Subcutaneous abdominal adipose tissue (tissue), 5 donors: ENCODE measurements at regions not wholly inside any gene's neighbourhood (a gene's known extent, or its start where the extent isn't known, plus 50 kb on each side); places are given as distances from the start of the nearest gene placed in this dataset.

Source experiments
- H3K27ac ChIP-seq: one replicate; pipeline ENCODE4 v1.7.0; 2013; ENCODE audit warnings: low read depth, mild to moderate bottlenecking, inconsistent platforms, low read length, moderate library complexity
- H3K27me3 ChIP-seq, 5 donors: one replicate each; pipeline ENCODE4 v1.7.0; 2013; ENCODE audit warnings: low read length in 5 of 5, inconsistent platforms in 1 of 5; ENCODE audit not compliant: control insufficient read depth in 5 of 5, insufficient read depth in 4 of 5
- H3K36me3 ChIP-seq, 5 donors: one replicate each; pipeline ENCODE4 v1.7.0; 2013; ENCODE audit warnings: low read length in 5 of 5; ENCODE audit not compliant: control insufficient read depth in 5 of 5, insufficient read depth in 5 of 5
- H3K4me1 ChIP-seq, 5 donors: one replicate each; pipeline ENCODE4 v1.7.0; 2013; ENCODE audit warnings: low read length in 5 of 5, mild to moderate bottlenecking in 3 of 5, moderate library complexity in 1 of 5; ENCODE audit not compliant: control insufficient read depth in 5 of 5, insufficient read depth in 5 of 5
- H3K4me3 ChIP-seq, 5 donors: one replicate each; pipeline ENCODE4 v1.7.0; 2013; ENCODE audit warnings: low read length in 5 of 5, low read depth in 1 of 5
- H3K9ac ChIP-seq, 5 donors: one replicate each; pipeline ENCODE4 v1.7.0; 2013; ENCODE audit warnings: low read length in 5 of 5, mild to moderate bottlenecking in 4 of 5, moderate library complexity in 3 of 5
- H3K9me3 ChIP-seq, 5 donors: one replicate each; pipeline ENCODE4 v1.7.0; 2013; ENCODE audit warnings: low read length in 5 of 5; ENCODE audit not compliant: control insufficient read depth in 5 of 5
- donor health status: healthy.
- donor health status: healthy.
- donor health status: healthy.
- donor health status: healthy.
- donor health status: healthy.

GRCh38 chr20:22389836-22390542 lies 194.4 kb downstream of the FOXA2 start:
- no peak overlapping the region for H3K27ac ChIP-seq
- H3K4me1 ChIP-seq = no peaks in the 10 kb centered on the region
- H3K4me3 ChIP-seq = no peak overlapping the region
- H3K9me3 ChIP-seq = no peaks in the 10 kb centered on the region
- no peaks in the 10 kb centered on the region for H3K36me3 ChIP-seq
- peaks cover 3 to 9% (median 4%) of the 10 kb centered on the region in 5 donors for H3K27me3 ChIP-seq
- H3K9ac ChIP-seq = no peak overlapping the region

GRCh38 chr20:22387452-22387851 lies 196.9 kb downstream of the FOXA2 start:
- no peaks in the 10 kb centered on the region for H3K9me3 ChIP-seq
- H3K9ac ChIP-seq = no peak overlapping the region
- H3K27me3 ChIP-seq = peaks cover 0 to 9% (median 0%) of the 10 kb centered on the region in 5 donors
- no peak overlapping the region for H3K27ac ChIP-seq
- no peaks in the 10 kb centered on the region for H3K4me1 ChIP-seq
- H3K4me3 ChIP-seq = no peak overlapping the region
- H3K36me3 ChIP-seq = no peaks in the 10 kb centered on the region

GRCh38 chr20:22386306-22386623 lies 198.1 kb downstream of the FOXA2 start:
- Histone ChIP-seq H3K9me3 (no peaks in the 10 kb centered on the region), H3K27me3 (peaks cover 0 to 9% (median 0%) of the 10 kb centered on the region in 5 donors), H3K4me3 (no peak overlapping the region), H3K9ac (no peak overlapping the region), H3K27ac (no peak overlapping the region), H3K36me3 (no peaks in the 10 kb centered on the region), H3K4me1 (no peaks in the 10 kb centered on the region)

- Histone ChIP-seq H3K27me3 (peaks cover 0 to 9% (median 0%) of the 10 kb centered on the region in 5 donors), H3K36me3 (no peaks in the 10 kb centered on the region), H3K27ac (no peak overlapping the region), H3K4me3 (no peak overlapping the region), H3K4me1 (no peaks in the 10 kb centered on the region), H3K9ac (no peak overlapping the region), H3K9me3 (no peaks in the 10 kb centered on the region)
Measured at GRCh38 chr20:22385602-22386305, 198.6 kb downstream of the FOXA2 start.

GRCh38 chr20:22384978-22385377 lies 199.4 kb downstream of the FOXA2 start:
- no peak overlapping the region for H3K9ac ChIP-seq
- peaks cover 0 to 9% (median 0%) of the 10 kb centered on the region in 5 donors for H3K27me3 ChIP-seq
- H3K36me3 ChIP-seq = no peaks in the 10 kb centered on the region
- no peak overlapping the region for H3K27ac ChIP-seq
- no peaks in the 10 kb centered on the region for H3K9me3 ChIP-seq
- no peaks in the 10 kb centered on the region for H3K4me1 ChIP-seq
- H3K4me3 ChIP-seq = no peak overlapping the region

- no peaks in the 10 kb centered on the region for H3K4me1 ChIP-seq
- H3K36me3 ChIP-seq = no peaks in the 10 kb centered on the region
- no peak overlapping the region for H3K4me3 ChIP-seq
- H3K27ac ChIP-seq = no peak overlapping the region
- H3K9me3 ChIP-seq = no peaks in the 10 kb centered on the region
- H3K9ac ChIP-seq = no peak overlapping the region
- peaks cover 0 to 9% (median 0%) of the 10 kb centered on the region in 5 donors for H3K27me3 ChIP-seq
Measured at GRCh38 chr20:22383156-22383555, 201.2 kb downstream of the FOXA2 start.

- Histone ChIP-seq H3K27me3 (peaks cover 0 to 9% (median 0%) of the 10 kb centered on the region in 5 donors), H3K4me1 (peaks cover 0 to 3% (median 0%) of the 10 kb centered on the region in 5 donors), H3K9ac (no peak overlapping the region), H3K4me3 (no peak overlapping the region), H3K9me3 (no peaks in the 10 kb centered on the region), H3K36me3 (no peaks in the 10 kb centered on the region), H3K27ac (no peak overlapping the region)
Measured at GRCh38 chr20:22382742-22383141, 201.6 kb downstream of the FOXA2 start.

- Histone ChIP-seq H3K27me3 (peaks cover 0 to 9% (median 0%) of the 10 kb centered on the region in 5 donors), H3K9ac (no peak overlapping the region), H3K4me3 (no peak overlapping the region), H3K27ac (no peak overlapping the region), H3K9me3 (no peaks in the 10 kb centered on the region), H3K36me3 (no peaks in the 10 kb centered on the region), H3K4me1 (peaks cover 0 to 3% (median 0%) of the 10 kb centered on the region in 5 donors)
Measured at GRCh38 chr20:22381812-22382416, 202.5 kb downstream of the FOXA2 start.

GRCh38 chr20:22379472-22379871 lies 204.9 kb downstream of the FOXA2 start:
- H3K27ac ChIP-seq = no peak overlapping the region
- peaks cover 0 to 3% (median 0%) of the 10 kb centered on the region in 5 donors for H3K27me3 ChIP-seq
- no peak overlapping the region for H3K4me3 ChIP-seq
- no peaks in the 10 kb centered on the region for H3K9me3 ChIP-seq
- H3K9ac ChIP-seq = no peak overlapping the region
- H3K4me1 ChIP-seq = peaks cover 0 to 3% (median 0%) of the 10 kb centered on the region in 5 donors
- no peaks in the 10 kb centered on the region for H3K36me3 ChIP-seq
